GM12878 (cell line): ENCODE measurements at regions not wholly inside any gene's neighbourhood (a gene's known extent, or its start where the extent isn't known, plus 50 kb on each side); places are given as distances from the start of the nearest gene placed in this dataset.

ENCODE experiments used
- CTCF ChIP-seq, 3 experiments: IDR thresholded peaks in 2 of 3; conservative IDR thresholded peaks in 1 of 3; 2 replicates each; pipeline ENCODE4 v1.5.1; 2011; ENCODE audit warnings: low read depth in 3 of 3, low read length in 3 of 3, mild to moderate bottlenecking in 3 of 3, control low read depth in 2 of 3, moderate library complexity in 2 of 3, inconsistent platforms in 1 of 3, mixed read lengths in 1 of 3; ENCODE audit not compliant: control insufficient read depth in 2 of 3, insufficient read depth in 1 of 3; ENCODE audit errors: extremely low read depth in 1 of 3
- E2F8 ChIP-seq: fragments of 450-650 bp; IDR thresholded peaks from 2 replicates; pipeline ENCODE4 v1.6.1; 2018; ENCODE audit warnings: mild to moderate bottlenecking, low read depth, moderate library complexity; ENCODE audit not compliant: partially characterized antibody
- GABPA ChIP-seq: IDR thresholded peaks from 2 replicates; pipeline ENCODE4 v1.6.1; 2014; ENCODE audit warnings: antibody characterized with exemption, low read depth, mild to moderate bottlenecking, inconsistent platforms
- TAF1 ChIP-seq: IDR thresholded peaks from 2 replicates; pipeline ENCODE4 v1.6.1; 2011; ENCODE audit warnings: mild to moderate bottlenecking, low read depth, low read length, borderline replicate concordance
- YY1 ChIP-seq: IDR thresholded peaks from 2 replicates; pipeline ENCODE4 v1.6.1; 2011; ENCODE audit warnings: low read depth, mild to moderate bottlenecking, low read length

- TF ChIP-seq YY1 (no peak), CTCF (IDR thresholded peaks at IDR 0.05 in 2 of 3, conservative IDR thresholded peaks at IDR 0.05 in 1 of 3; ENCODE audit: control insufficient read depth in 2 of 3, extremely low read depth in 1 of 3, insufficient read depth in 1 of 3, low read depth in 3 of 3, low read length in 3 of 3) (no peak), GABPA (no peak), TAF1 (no peak), E2F8 (no peak)
Observed at GRCh38 chr11:33451364-33451763, 194.2 kb downstream of the HIPK3 start.
